HK-2 (cell line): ENCODE measurements at regions not wholly inside any gene's neighbourhood (a gene's known extent, or its start where the extent isn't known, plus 50 kb on each side); places are given as distances from the start of the nearest gene placed in this dataset.
A peak's percentile ranks its signal among the peaks of the same experiment; 100 is the strongest.

Experiments
- DNase-seq: peaks from one replicate; pipeline ENCODE4 v3.0.0-alpha.2; 2018; ENCODE audit not compliant: unreplicated experiment

- no peak for DNase-seq
These were observed 213.2 kb downstream of the SLC7A11 start for GRCh38 chr4:138028923-138029322.

DNA sequence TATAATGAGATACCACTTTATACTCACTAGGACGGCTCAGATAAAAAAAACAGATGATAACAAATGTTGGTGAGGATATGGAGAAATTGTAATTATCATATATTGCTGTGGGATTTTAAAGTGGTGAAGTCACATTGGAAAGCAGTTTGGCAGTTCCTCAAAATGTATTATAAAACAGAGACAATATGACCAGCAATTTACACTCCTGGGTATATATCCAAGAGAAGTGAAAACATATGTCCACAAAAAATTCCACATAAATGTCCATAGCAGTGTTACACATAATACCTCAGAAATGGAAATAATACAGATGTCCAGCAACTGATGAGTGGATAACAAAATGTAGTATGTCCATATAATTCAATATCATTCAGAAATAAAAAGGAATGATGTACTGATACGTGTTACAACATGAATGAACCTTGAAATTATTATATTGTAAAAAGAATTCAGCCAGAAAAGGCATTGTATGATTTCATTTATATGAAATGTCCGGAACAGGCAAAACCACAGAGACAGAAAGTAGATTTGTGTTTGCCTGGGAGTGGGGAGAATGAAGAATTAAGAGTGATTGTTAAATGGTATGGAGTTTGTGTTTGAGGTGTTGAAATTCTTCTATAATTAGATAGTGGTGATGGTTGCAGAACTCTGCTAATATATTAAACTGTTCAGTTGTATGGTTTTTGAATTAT, 220.9 kb downstream of the SLC7A11 start:
- no peak for DNase-seq

GRCh38 chr4:138014590-138015288, 227.4 kb downstream of the SLC7A11 start:
- no peak for DNase-seq

- DNase-seq, result no peak
These were observed 228.5 kb downstream of the SLC7A11 start for GRCh38 chr4:138013625-138014024.

DNA sequence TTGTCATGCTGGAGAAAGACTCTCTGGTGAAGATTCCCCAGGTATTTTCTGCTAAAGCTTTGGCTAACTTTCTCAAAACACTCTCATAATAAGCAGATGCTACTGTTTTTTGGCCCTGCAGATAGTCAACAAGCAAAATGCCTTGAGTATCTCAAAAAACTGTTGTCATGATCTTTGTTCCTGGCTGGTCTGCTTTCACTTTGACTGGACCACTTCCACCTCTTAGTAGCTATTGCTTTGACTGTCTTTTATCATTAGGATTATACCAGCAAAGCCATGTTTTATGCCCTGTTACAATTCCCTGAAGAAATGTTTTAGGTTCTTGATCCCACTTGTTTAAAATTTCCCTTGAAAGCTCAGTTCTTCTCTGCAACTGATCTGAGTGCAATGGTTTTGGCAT, 231.5 kb downstream of the SLC7A11 start:
- no peak for DNase-seq

- no peak for DNase-seq
These were observed 234.6 kb downstream of the SLC7A11 start for GRCh38 chr4:138007572-138007971.

DNA sequence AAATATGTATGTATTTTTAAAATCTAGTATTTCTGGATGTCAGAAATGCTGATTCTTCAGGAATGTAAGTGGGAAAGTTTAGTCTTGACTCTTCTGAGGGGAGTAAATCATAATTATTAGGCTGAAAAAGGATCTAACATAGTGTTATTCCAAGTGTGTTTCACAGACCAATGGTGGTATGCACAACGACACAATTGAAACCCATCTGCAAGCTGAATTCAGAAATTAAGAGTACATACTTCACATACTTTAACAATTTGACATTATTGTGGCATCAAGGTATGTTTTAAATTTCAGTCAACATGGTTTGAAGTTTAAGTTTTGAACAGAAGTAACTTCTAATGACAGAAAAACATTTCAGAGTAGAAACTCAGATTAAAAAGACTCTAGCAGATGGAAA, 236.7 kb downstream of the SLC7A11 start:
- DNase-seq, result no peak

DNA sequence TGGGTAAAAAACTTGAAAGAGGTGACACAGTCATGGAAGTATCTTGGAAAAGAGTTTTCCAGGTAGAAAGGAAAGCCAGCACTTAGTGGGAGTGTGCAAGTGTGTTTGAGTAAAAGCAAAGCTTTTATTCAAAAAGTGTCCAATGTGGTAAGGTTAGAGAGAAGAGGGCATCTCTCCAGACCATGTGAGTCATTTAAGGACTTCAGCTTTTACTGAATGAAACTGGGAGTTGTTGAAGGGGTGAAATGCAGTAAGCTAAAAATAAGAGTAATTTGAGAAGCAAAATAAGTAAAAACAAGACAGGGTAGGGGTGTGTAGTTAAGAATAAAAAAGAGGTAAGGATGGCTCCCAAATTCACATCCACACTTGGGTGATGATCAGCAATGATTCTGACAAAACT, 238.9 kb downstream of the SLC7A11 start:
- no peak for DNase-seq

- DNase-seq, result no peak
These were observed 243.3 kb downstream of the SLC7A11 start for GRCh38 chr4:137998666-137999429.

DNA sequence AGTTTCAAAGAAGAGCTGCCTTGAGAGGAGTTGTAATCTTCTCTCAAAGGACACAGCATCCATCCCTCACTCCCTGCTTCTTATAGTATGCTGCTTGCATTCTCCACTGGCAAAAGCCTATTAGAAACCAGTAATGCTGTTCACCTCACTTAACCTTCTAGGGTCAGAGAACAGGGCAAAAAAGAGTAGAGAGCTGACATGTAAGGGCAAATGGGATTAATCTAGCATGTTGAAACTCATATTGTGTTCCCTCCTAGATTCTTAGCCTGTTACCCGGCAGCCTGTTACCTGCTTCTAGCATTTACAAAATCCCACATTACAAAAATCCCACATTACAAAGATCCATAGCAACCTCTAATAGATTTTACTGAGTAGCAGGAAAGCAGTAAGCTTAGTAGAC, 244.7 kb downstream of the SLC7A11 start:
- DNase-seq, result no peak

GRCh38 chr4:137994853-137995252, 247.3 kb downstream of the SLC7A11 start:
- peak; percentile 14 for DNase-seq

DNA sequence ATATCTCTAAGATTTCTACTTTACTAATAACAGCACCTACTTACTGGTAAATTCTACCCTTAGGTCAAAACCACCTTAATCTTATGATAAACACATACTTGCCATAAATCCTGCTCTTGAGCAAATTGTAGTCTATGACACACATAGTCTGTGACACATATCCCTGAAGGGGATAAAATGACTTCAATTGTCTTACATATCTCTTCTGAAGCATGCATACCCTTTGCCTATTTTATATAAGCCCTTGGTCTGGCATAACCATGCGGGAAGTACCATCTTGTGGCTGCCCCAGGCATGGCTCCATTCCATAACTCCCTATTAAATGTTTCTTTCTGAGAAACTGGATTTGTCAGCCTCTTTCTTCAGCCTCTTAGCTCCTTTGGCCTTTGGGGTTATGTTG, 248.9 kb downstream of the SLC7A11 start:
- DNase-seq, result no peak

- no peak for DNase-seq
These were observed 260.9 kb downstream of the SLC7A11 start for GRCh38 chr4:137981277-137981676.

DNA sequence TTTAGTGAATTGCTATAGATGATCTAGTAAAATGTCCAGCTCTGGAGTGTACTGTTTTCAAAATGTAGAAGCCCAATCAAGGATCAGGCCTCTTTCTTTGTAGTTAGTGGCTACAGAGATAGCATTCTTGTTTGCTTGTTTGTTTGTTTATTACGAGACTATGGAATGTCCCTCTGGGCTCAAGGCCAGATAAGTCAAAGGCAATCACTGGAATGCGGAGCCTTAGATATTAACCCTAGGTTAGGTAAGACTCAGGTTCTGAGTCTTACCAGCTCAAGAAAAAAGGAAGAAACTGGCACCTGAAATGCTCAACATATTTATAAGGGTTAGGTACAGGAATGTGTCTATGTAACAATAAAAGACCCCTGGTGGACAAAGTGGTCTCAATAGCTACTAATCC, 261.5 kb downstream of the SLC7A11 start:
- no peak for DNase-seq

DNA sequence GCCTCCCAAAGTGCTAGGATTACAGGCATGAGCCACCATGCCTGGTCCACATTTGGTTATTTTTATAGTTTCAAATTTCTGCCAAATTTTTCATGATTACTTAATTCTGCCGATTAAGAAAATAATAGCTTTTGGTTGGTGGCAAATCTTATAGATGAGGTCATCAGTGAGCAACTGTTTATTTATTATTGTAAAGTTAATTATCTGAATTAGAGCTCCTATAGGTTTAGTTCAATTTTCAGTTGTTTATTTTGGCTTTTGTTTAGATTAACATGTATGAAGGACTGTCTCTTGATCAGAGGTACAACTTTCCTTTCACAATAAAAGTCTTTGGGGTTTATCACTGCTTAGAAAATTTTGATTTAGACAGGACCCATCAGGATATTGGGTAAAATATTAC, 262.2 kb downstream of the SLC7A11 start:
- no peak for DNase-seq

- DNase-seq, result no peak
These were observed 273.0 kb downstream of the SLC7A11 start for GRCh38 chr4:137968956-137969678.

DNA sequence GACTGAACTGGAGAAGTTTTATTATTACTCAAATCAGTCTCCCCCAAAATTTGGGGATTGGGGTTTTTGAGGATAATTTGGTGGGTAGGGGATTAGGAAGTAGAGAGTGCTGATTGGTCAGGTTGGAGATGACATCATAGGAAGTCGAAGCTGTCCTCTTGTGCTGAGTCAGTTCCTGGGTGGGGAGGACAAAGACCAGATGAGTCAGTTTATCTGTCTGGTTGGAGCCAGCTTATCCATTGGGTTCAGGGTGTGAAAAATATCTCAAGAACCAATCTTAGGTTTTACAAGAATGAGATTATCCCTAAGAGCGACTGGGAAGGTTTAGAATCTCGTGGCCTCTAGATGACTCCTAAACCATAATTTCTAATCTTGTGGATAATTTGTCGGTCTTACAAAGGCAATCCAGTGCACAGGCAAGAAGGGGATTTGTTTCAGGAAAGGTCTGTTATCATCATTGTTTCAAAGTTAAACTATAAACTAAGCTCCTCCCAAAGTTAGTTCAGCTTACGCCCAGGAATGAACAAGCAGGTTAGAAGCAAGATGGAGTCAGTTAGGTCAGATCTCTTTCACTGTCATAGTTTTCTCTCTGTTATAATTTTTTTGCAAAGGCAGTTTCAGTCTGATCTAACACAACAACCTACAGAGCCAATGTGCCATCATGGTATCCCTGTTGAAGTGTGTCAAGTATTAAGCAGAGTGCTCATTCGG, 274.5 kb downstream of the SLC7A11 start:
- DNase-seq, result no peak

- no peak for DNase-seq
These were observed 275.6 kb downstream of the SLC7A11 start for GRCh38 chr4:137966504-137966903.

DNA sequence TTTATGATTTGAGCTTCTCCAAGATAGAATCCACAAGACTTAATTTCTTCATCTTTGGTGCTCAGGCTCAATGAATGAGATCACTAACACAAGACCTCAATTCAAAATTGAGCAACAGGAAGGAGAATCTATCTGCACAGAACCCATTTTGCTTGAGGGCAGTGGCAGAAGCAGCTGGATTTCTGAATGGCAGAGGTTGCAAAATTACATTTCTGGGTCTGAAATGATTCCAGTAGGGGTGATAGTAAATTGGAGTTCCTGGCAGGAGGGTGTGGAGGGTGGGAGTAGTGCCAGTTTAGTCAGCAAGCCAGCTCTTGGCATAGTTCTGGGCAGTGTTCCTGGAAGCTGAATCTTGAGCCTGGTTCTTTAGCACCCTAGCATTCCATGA, 281.1 kb downstream of the SLC7A11 start:
- DNase-seq, result no peak

DNA sequence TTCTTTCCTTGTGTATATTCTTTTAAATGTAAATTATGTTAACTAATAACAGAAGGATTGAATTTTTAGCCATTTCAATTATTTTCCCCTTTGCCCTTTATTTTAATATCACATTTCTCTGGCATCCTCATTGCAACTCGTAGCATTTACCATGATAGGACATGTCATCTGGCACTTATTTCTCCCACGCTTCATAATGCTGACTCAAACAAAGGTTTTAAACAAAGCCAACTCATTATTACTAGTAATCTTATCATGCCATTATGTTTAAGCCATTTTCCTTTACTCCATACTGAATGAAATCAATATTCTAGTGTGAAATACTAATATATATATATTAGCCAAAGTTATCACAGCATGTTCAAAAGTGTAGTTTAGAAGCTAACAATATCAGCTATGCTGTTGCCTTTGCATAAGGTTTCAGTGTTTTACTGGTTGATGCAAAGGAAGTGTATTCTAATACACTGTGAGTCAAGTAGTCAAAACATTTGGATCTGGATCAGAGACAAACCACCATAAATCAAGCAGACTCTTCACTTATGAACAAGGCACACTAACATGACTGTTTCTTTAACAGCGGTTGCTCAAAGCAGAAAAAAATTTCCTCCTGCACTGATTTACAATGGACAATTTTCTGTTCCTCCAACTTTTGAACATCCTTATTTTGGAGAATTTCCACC, 281.6 kb downstream of the SLC7A11 start:
- DNase-seq, result no peak

DNA sequence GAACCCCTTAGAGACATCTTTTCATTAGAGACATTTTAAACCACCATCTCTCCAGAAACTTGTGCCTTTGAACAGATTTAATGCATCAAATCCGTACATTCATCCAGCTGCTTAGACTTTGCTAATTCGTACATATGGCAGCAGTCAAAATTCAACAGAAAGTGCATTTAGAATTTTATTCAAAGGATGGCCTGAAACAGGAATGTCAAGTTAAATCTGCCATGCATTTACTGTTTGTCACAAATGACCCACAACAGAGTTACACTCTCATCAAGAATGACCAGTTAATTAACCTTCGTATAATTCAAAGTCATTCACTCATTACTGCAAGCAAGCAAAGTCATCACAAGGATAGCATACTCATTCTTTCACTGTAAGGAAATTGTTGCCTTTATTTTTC, 284.3 kb downstream of the SLC7A11 start:
- no peak for DNase-seq
